ENCODE measurements at regions not wholly inside any gene's neighbourhood (a gene's known extent, or its start where the extent isn't known, plus 50 kb on each side); places are given as distances from the start of the nearest gene placed in this dataset.

- TF ChIP-seq, protein P1, sequence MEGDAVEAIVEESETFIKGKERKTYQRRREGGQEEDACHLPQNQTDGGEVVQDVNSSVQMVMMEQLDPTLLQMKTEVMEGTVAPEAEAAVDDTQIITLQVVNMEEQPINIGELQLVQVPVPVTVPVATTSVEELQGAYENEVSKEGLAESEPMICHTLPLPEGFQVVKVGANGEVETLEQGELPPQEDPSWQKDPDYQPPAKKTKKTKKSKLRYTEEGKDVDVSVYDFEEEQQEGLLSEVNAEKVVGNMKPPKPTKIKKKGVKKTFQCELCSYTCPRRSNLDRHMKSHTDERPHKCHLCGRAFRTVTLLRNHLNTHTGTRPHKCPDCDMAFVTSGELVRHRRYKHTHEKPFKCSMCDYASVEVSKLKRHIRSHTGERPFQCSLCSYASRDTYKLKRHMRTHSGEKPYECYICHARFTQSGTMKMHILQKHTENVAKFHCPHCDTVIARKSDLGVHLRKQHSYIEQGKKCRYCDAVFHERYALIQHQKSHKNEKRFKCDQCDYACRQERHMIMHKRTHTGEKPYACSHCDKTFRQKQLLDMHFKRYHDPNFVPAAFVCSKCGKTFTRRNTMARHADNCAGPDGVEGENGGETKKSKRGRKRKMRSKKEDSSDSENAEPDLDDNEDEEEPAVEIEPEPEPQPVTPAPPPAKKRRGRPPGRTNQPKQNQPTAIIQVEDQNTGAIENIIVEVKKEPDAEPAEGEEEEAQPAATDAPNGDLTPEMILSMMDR (IDR thresholded peaks at IDR 0.05), result no peak
- no peak for TF ChIP-seq POLR2A (IDR thresholded peaks at IDR 0.05)
Observed at GRCh38 chr11:33443684-33444083, 186.5 kb downstream of the HIPK3 start.

All from uterus (tissue), 2 donors.